ENCODE measurements at regions not wholly inside any gene's neighbourhood (a gene's known extent, or its start where the extent isn't known, plus 50 kb on each side); places are given as distances from the start of the nearest gene placed in this dataset.

DNA sequence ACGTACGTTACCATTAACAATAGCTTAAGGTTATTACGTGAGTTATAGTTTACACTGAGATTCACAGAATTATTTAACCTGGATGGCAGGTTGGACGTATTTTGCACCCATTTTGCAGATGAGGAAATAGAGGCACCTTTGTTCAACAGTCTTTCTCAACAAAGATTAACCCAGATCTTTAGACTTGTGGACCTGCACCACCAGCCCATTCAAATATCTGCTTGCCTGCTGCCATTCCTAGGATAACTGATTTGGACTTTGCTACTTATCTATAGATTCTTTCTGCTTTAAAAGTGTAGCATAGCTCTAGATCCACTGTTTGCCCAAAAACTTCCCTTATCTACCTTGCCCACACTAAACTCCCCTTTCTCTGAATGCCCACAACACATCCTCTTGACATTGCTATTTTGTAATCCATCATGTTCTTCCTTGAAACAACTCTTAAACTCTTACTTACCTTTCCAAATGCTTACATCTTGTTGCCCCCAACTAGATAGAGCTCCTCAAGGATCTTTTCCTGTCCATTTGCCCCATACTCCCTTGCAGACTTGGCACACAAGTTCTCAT is 56.4 kb upstream of the TNFAIP3 start:
- Histone ChIP-seq H3K9me3 (ENCODE audit: control insufficient read depth, low read depth, low read length) (no peaks in the 10 kb centered on the region), H3K9ac (ENCODE audit: extremely low read depth, insufficient read length, low read length) (no peak overlapping the region), H2BK5ac (ENCODE audit: insufficient read length, low read length) (no peak overlapping the region), H2BK12ac (ENCODE audit: insufficient read length, low read depth, low read length) (no peak overlapping the region), H2AK5ac (ENCODE audit: insufficient read length, low read length) (no peak overlapping the region), H2AFZ (ENCODE audit: low read length) (no peak overlapping the region), H3K23me2 (ENCODE audit: insufficient read length, low read depth, low read length, poor library complexity, severe bottlenecking) (no peaks in the 10 kb centered on the region), H3K4me1 (ENCODE audit: insufficient read depth, low read length) (no peaks in the 10 kb centered on the region), H2BK20ac (ENCODE audit: low read depth, low read length, poor library complexity, severe bottlenecking) (no peak overlapping the region), H3K18ac (ENCODE audit: insufficient read length, low read depth, low read length) (no peak overlapping the region), H3K56ac (ENCODE audit: insufficient read length, low read depth, low read length) (no peak overlapping the region), H4K8ac (replicated peaks; ENCODE audit: insufficient read length, low read depth, low read length) (no peak overlapping the region), H2BK15ac (ENCODE audit: low read depth, low read length) (no peak overlapping the region), H3K4ac (ENCODE audit: low read depth, low read length) (no peak overlapping the region), H3K79me1 (ENCODE audit: insufficient read depth, low read depth, low read length, poor library complexity, severe bottlenecking) (no peaks in the 10 kb centered on the region), H4K20me1 (ENCODE audit: control insufficient read depth, insufficient read depth, insufficient read length) (no peaks in the 10 kb centered on the region), H3K27me3 (ENCODE audit: insufficient read depth, low read length) (no peaks in the 10 kb centered on the region), H3K14ac (ENCODE audit: insufficient read depth, low read length) (no peak overlapping the region), H4K91ac (ENCODE audit: insufficient read length, low read depth, low read length) (no peak overlapping the region), H2BK120ac (ENCODE audit: low read depth, low read length, poor library complexity, severe bottlenecking) (no peak overlapping the region), H3K4me2 (ENCODE audit: insufficient read depth, insufficient read length, low read length) (no peak overlapping the region), H4K5ac (ENCODE audit: insufficient read length, low read depth, low read length) (no peak overlapping the region), H3T11ph (ENCODE audit: low read length) (no peak overlapping the region), H3K79me2 (ENCODE audit: insufficient read depth, low read length) (no peaks in the 10 kb centered on the region), H3K23ac (ENCODE audit: insufficient read length, low read depth, low read length) (no peak overlapping the region), H3K27ac (ENCODE audit: insufficient read length, low read depth, low read length) (no peak overlapping the region)
- Mint-ChIP-seq H3K4me1 (peaks cover 0 to 7% of the 10 kb centered on the region in 2 experiments; a peak in 2 of 4 replicates), H3K4me3 (no peak overlapping the region), H3K27ac (no peak overlapping the region), H3K9me3 (no peaks in the 10 kb centered on the region), H3K36me3 (ENCODE audit: insufficient read depth in 1 of 3, low read depth in 3 of 3) (no peaks in the 10 kb centered on the region; a peak in 1 of 7 replicates), H3K27me3 (ENCODE audit: low read depth) (no peaks in the 10 kb centered on the region; the same call in 1 of the 2 replicates)
- DNase-seq: no peak
- WGBS (ENCODE audit: extremely low coverage, insufficient read length, low lambda C conversion rate): 100% methylated on average over 2 of the region's 4 CpGs
- no peak for TF ChIP-seq CTCF (conservative IDR thresholded peaks at IDR 0.05)

Measured in H9 (cell line).